Suprapubic skin (tissue), 4 donors: ENCODE measurements at regions not wholly inside any gene's neighbourhood (a gene's known extent, or its start where the extent isn't known, plus 50 kb on each side); places are given as distances from the start of the nearest gene placed in this dataset.

Experiments used
- DNase-seq, 2 donors: peaks; one replicate each; pipeline ENCODE4 v3.0.0-alpha.2; 2019; ENCODE audit warnings: low spot score in 2 of 2
- H3K27ac ChIP-seq: fragments of 200-600 bp; sonication (generic); one replicate; pipeline ENCODE4 v1.5.1; 2019
- H3K27me3 ChIP-seq: fragments of 200-600 bp; sonication (generic); one replicate; pipeline ENCODE4 v1.5.1; 2019
- H3K36me3 ChIP-seq: fragments of 200-600 bp; sonication (generic); one replicate; pipeline ENCODE4 v1.5.1; 2019
- H3K4me1 ChIP-seq: fragments of 200-600 bp; sonication (generic); one replicate; pipeline ENCODE4 v1.5.1; 2019
- H3K4me3 ChIP-seq: fragments of 200-600 bp; sonication (generic); one replicate; pipeline ENCODE4 v1.5.1; 2019; ENCODE audit warnings: mild to moderate bottlenecking
- H3K9me3 ChIP-seq: fragments of 200-600 bp; sonication (generic); one replicate; pipeline ENCODE4 v1.5.1; 2019
- CTCF ChIP-seq, 2 donors: fragments of 200-600 bp in 1 of 2; fragments of 450-650 bp in 1 of 2; sonication (generic) in 1 of 2; IDR thresholded peaks; one replicate each; pipeline ENCODE4 v1.5.1; 2016 to 2019; ENCODE audit warnings: antibody characterized with exemption in 2 of 2, mild to moderate bottlenecking in 1 of 2, moderate library complexity in 1 of 2
- EP300 ChIP-seq: sonication (generic); formaldehyde crosslinking; IDR thresholded peaks from one replicate; pipeline ENCODE4 v1.6.1; 2017; ENCODE audit warnings: antibody characterized with exemption
- POLR2A ChIP-seq, 2 donors: fragments of 450-650 bp; IDR thresholded peaks; one replicate each; pipeline ENCODE4 v1.6.1; 2017; ENCODE audit warnings: antibody characterized with exemption in 2 of 2, mild to moderate bottlenecking in 2 of 2, moderate library complexity in 2 of 2
- POLR2AphosphoS5 ChIP-seq, 3 donors: sonication (generic); formaldehyde crosslinking; IDR thresholded peaks; one replicate each; pipeline ENCODE4 v1.6.1; 2017; ENCODE audit warnings: antibody characterized with exemption in 3 of 3
- WGBS: methylation state at CpG from one replicate; pipeline ENCODE4 v1.1.5; 2018; 5-methylcytosine and 5-hydroxymethylcytosine counted together

DNA sequence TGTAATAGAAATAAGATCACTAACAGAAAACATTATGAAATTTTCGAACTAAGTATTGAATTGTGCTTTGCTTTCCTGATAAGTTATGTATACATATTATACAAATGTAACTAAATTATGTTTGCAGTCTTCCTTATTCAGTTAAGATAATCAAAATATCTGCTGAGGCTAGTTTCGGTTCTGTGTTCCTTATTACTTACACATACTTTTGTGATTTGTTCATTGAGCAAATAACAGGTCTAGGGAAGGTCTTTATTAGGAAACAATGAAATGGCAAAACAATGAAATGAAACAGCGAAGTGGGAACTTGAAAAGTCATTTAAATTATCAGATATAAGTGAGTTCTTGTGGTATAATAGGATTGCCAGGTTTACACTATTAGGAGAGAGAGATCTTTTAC is 352.4 kb downstream of the GRIA2 start:
- Histone ChIP-seq H3K36me3 (no peaks in the 10 kb centered on the region), H3K4me3 (no peak overlapping the region), H3K27ac (no peak overlapping the region), H3K9me3 (no peaks in the 10 kb centered on the region), H3K27me3 (no peaks in the 10 kb centered on the region), H3K4me1 (no peaks in the 10 kb centered on the region)
- WGBS = 82% methylated on average over 3 of the region's 3 CpGs
- no peak for DNase-seq
- TF ChIP-seq POLR2AphosphoS5 (IDR thresholded peaks at IDR 0.05) = no peak
- TF ChIP-seq EP300 = no peak
- TF ChIP-seq CTCF (IDR thresholded peaks at IDR 0.05) = no peak
- no peak for TF ChIP-seq POLR2A (IDR thresholded peaks at IDR 0.05)

DNA sequence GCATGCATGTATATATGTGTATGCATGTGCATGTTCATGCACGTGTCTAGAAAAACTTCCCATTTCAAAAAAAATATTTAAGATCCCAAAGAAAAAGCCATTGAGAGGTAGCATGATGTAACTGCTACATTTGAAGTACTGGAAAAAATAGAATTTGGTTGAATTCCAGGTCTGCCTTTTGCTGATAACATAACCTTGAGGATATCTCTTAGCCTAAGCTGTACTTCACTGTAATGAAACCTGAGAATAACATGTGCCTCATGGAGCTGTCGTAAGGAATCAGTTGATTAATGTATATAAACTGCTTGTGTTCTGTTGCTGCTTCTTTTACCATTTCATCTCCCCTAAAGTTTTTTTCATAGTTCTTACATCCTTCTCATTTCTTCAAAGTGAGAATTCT is 351.8 kb downstream of the GRIA2 start:
- Histone ChIP-seq H3K27ac (no peak overlapping the region), H3K9me3 (no peaks in the 10 kb centered on the region), H3K27me3 (no peaks in the 10 kb centered on the region), H3K36me3 (no peaks in the 10 kb centered on the region), H3K4me1 (no peaks in the 10 kb centered on the region), H3K4me3 (no peak overlapping the region)
- 59% methylated on average over 2 of the region's 2 CpGs for WGBS
- TF ChIP-seq POLR2AphosphoS5 (IDR thresholded peaks at IDR 0.05) (no peak), CTCF (IDR thresholded peaks at IDR 0.05) (no peak), EP300 (no peak)
- no peak for DNase-seq

- 44% methylated on average over 2 of the region's 2 CpGs for WGBS
- Histone ChIP-seq H3K27ac (no peak overlapping the region), H3K36me3 (no peaks in the 10 kb centered on the region), H3K27me3 (no peaks in the 10 kb centered on the region), H3K4me3 (no peak overlapping the region), H3K4me1 (no peaks in the 10 kb centered on the region), H3K9me3 (no peaks in the 10 kb centered on the region)
- no peak for DNase-seq
- TF ChIP-seq POLR2AphosphoS5 (IDR thresholded peaks at IDR 0.05) (no peak), POLR2A (IDR thresholded peaks at IDR 0.05) (no peak), CTCF (IDR thresholded peaks at IDR 0.05) (no peak), EP300 (no peak)
These were observed 344.2 kb downstream of the GRIA2 start for GRCh38 chr4:157564771-157565170.

DNA sequence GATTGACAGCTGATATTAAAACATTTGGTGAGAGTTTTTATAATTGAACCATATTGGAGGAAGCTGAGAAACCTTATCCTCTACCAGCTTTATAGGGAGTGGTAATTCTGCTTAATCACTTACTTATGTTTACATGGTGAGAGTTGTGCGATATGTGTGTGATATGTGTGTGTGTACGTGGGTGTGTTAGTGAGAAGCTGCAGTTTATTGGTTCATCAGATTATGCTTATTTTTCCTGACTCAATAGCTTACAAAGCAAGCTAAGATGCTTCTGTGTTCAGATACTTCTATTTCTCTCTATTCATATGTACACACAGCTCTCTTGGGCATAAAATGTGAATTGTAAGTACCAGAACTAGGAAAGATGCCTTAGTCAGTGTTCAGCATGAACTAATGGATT is 343.7 kb downstream of the GRIA2 start:
- Histone ChIP-seq H3K27ac (no peak overlapping the region), H3K36me3 (no peaks in the 10 kb centered on the region), H3K4me3 (no peak overlapping the region), H3K27me3 (no peaks in the 10 kb centered on the region), H3K9me3 (no peaks in the 10 kb centered on the region), H3K4me1 (no peaks in the 10 kb centered on the region)
- 40% methylated on average over 2 of the region's 2 CpGs for WGBS
- DNase-seq = no peak
- TF ChIP-seq CTCF (IDR thresholded peaks at IDR 0.05) (no peak), POLR2A (IDR thresholded peaks at IDR 0.05) (no peak), EP300 (no peak), POLR2AphosphoS5 (IDR thresholded peaks at IDR 0.05) (no peak)

GRCh38 chr4:157558016-157558415 is 337.5 kb downstream of the GRIA2 start:
- Histone ChIP-seq H3K9me3 (no peaks in the 10 kb centered on the region), H3K36me3 (no peaks in the 10 kb centered on the region), H3K4me3 (no peak overlapping the region), H3K27ac (no peak overlapping the region), H3K27me3 (no peaks in the 10 kb centered on the region), H3K4me1 (no peaks in the 10 kb centered on the region)
- TF ChIP-seq EP300 = no peak
- no peak for TF ChIP-seq POLR2AphosphoS5 (IDR thresholded peaks at IDR 0.05)
- TF ChIP-seq CTCF (IDR thresholded peaks at IDR 0.05) = no peak
- TF ChIP-seq POLR2A (IDR thresholded peaks at IDR 0.05) = no peak
- no peak for DNase-seq
- WGBS = 86% methylated on average over 2 of the region's 2 CpGs
